AG10803 (cell line): ENCODE measurements at regions not wholly inside any gene's neighbourhood (a gene's known extent, or its start where the extent isn't known, plus 50 kb on each side); places are given as distances from the start of the nearest gene placed in this dataset.
A peak's percentile ranks its signal among the peaks of the same experiment; 100 is the strongest.

ENCODE experiments used
- DNase-seq: peaks from one replicate; pipeline ENCODE4 v3.0.0; 2010; ENCODE audit warnings: low read depth
- H3K4me3 ChIP-seq: 2 replicates; pipeline ENCODE4 v1.5.1; 2011; ENCODE audit warnings: mild to moderate bottlenecking, low read length, control low read depth
- CTCF ChIP-seq: conservative IDR thresholded peaks from 2 replicates; pipeline ENCODE4 v1.5.1; 2011; ENCODE audit warnings: mild to moderate bottlenecking, low read length, control low read depth, inconsistent platforms

- H3K4me3 ChIP-seq = no peak overlapping the region
- peak; percentile 74 for DNase-seq
- TF ChIP-seq CTCF = no peak
Measured at GRCh38 chr7:41420421-41420820, 282.5 kb downstream of the INHBA start.

- no peak overlapping the region for H3K4me3 ChIP-seq
- no peak for DNase-seq
- TF ChIP-seq CTCF = no peak
Measured at GRCh38 chr7:41418337-41418736, 284.6 kb downstream of the INHBA start.

- no peak overlapping the region for H3K4me3 ChIP-seq
- DNase-seq = peak; percentile 56
- TF ChIP-seq CTCF = no peak
Measured at GRCh38 chr7:41416208-41416595, 286.7 kb downstream of the INHBA start.

GRCh38 chr7:41415471-41416207 is 287.3 kb downstream of the INHBA start:
- TF ChIP-seq CTCF = no peak
- no peak overlapping the region for H3K4me3 ChIP-seq
- no peak for DNase-seq

- TF ChIP-seq CTCF = no peak
- H3K4me3 ChIP-seq = no peak overlapping the region
- DNase-seq = no peak
Measured at GRCh38 chr7:41415051-41415450, 287.8 kb downstream of the INHBA start.

- no peak for DNase-seq
- no peak for TF ChIP-seq CTCF
- no peak overlapping the region for H3K4me3 ChIP-seq
Measured at GRCh38 chr7:41404375-41405074, 298.4 kb downstream of the INHBA start.

- DNase-seq = no peak
- H3K4me3 ChIP-seq = no peak overlapping the region
- no peak for TF ChIP-seq CTCF
Measured at GRCh38 chr7:41403291-41403690, 299.6 kb downstream of the INHBA start.
